ENCODE measurements at regions not wholly inside any gene's neighbourhood (a gene's known extent, or its start where the extent isn't known, plus 50 kb on each side); places are given as distances from the start of the nearest gene placed in this dataset.

- DNase-seq (no peak), ATAC-seq (no peak)
- WGBS, 4 donors, result 88 to 92% (median 89%) methylated on average over 5 of the region's 5 CpGs
- H3K9me3 ChIP-seq, result peaks cover 0 to 6% (median 0%) of the 10 kb centered on the region in 12 donors
- no peak overlapping the region for H3K4me3 ChIP-seq
- no peaks in the 10 kb centered on the region for H3K36me3 ChIP-seq
- intact Hi-C loops (cut with DNase I), result no loop called here
- no peak for TF ChIP-seq POLR2A (IDR thresholded peaks at IDR 0.05)
- no peak for TF ChIP-seq CTCF (IDR thresholded peaks at IDR 0.05)
- no peak overlapping the region for H3K27ac ChIP-seq
- no peaks in the 10 kb centered on the region for H3K4me1 ChIP-seq
- no peaks in the 10 kb centered on the region for H3K27me3 ChIP-seq
These were observed 97.8 kb upstream of the GLI2 start for GRCh38 chr2:120637847-120638246.

- H3K27ac ChIP-seq, result no peak overlapping the region
- no peaks in the 10 kb centered on the region for H3K4me1 ChIP-seq
- TF ChIP-seq POLR2A (IDR thresholded peaks at IDR 0.05), result no peak
- TF ChIP-seq CTCF (IDR thresholded peaks at IDR 0.05), result no peak
- peaks cover 0 to 6% (median 0%) of the 10 kb centered on the region in 12 donors for H3K9me3 ChIP-seq
- intact Hi-C loops (cut with DNase I), result no loop called here
- no peaks in the 10 kb centered on the region for H3K36me3 ChIP-seq
- no peaks in the 10 kb centered on the region for H3K27me3 ChIP-seq
- ATAC-seq, result no peak
- H3K4me3 ChIP-seq, result no peak overlapping the region
- DNase-seq, result no peak
- 71 to 89% (median 86%) methylated on average over 4 of the region's 4 CpGs for WGBS, 4 donors
These were observed 97.2 kb upstream of the GLI2 start for GRCh38 chr2:120638450-120638849.

GRCh38 chr2:120641366-120641771, 94.3 kb upstream of the GLI2 start:
- Histone ChIP-seq H3K4me1 (no peaks in the 10 kb centered on the region), H3K27ac (no peak overlapping the region), H3K9me3 (peaks cover 0 to 6% (median 0%) of the 10 kb centered on the region in 12 donors), H3K4me3 (no peak overlapping the region), H3K36me3 (no peaks in the 10 kb centered on the region), H3K27me3 (no peaks in the 10 kb centered on the region)
- TF ChIP-seq CTCF (IDR thresholded peaks at IDR 0.05), result no peak
- TF ChIP-seq POLR2A (IDR thresholded peaks at IDR 0.05), result no peak
- ATAC-seq (peak in 1 of 4 donors; percentile 39), DNase-seq (no peak)
- intact Hi-C loops (cut with DNase I), result no loop called here
- WGBS, 4 donors, result 63 to 69% (median 65%) methylated on average over 5 of the region's 5 CpGs

GRCh38 chr2:120642646-120643045, 93.0 kb upstream of the GLI2 start:
- no peak overlapping the region for H3K27ac ChIP-seq
- WGBS, 4 donors, result 91 to 96% (median 94%) methylated on average over 4 of the region's 4 CpGs
- DNase-seq (no peak), ATAC-seq (no peak)
- H3K9me3 ChIP-seq, result peaks cover 0 to 6% (median 0%) of the 10 kb centered on the region in 12 donors
- H3K4me1 ChIP-seq, result peaks cover 0 to 4% (median 0%) of the 10 kb centered on the region in 12 donors
- no peaks in the 10 kb centered on the region for H3K36me3 ChIP-seq
- no peaks in the 10 kb centered on the region for H3K27me3 ChIP-seq
- no peak overlapping the region for H3K4me3 ChIP-seq
- TF ChIP-seq CTCF (IDR thresholded peaks at IDR 0.05), result no peak
- no peak for TF ChIP-seq POLR2A (IDR thresholded peaks at IDR 0.05)
- intact Hi-C loops (cut with DNase I), result no loop called here

Data from heart left ventricle (tissue), 16 donors.